NCI-H1436 (cell line): ENCODE measurements at regions not wholly inside any gene's neighbourhood (a gene's known extent, or its start where the extent isn't known, plus 50 kb on each side); places are given as distances from the start of the nearest gene placed in this dataset.
"Not testable (repeated sequence)": the region's sequence is repeated elsewhere in the genome, so short reads cannot be mapped to it uniquely, and the experiment has no call there.

Experiments
- DNase-seq: peaks from one replicate; lab custom pipeline; 2025; lab: John Stamatoyannopoulos, UW

DNA sequence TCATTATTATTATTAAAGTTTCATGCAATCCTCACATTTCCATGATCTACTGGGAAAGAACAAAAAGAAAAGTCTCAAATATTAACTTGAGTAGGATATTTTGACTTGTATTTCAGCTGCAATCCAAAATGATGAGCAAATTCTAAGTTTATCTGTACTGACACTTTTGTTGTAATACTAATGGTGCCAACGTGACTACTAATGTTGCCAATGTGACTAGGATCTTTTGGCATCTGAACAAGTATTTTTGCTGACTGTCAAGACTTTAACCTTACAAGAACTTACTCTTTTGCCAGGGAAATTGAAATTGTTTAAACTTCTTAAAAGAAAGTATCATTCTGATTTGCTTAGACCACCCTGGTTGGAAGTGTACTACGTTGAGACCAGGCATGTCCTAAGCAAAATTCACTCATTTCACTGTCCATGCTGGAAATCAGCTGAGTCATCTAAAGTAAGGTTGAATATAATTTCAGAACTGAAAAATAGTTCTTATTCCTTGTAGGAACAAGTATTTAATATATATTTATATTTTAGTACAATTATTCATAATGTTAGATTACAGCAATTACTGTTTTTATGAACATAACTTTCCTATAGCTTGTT, 78.5 kb upstream of the LYZL1 start:
- DNase-seq = no peak

DNA sequence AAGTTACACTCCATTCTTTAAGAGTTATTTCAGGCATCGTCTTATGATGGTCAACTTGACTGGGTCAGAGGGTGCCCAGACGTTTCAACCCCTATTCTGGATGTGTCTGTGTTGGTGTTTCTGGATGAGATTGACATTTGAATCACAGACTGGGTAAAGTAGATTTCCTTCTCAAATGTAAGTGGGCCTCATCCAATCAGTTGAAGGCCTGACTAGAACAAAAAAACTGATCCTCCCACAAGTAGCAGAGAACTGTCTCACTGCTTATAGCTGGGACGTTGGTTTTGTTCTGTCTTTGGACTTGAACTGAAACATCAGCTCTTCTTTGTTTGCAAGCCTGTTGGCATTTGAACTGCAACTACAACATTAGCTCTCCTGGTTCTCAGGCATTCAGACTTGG, 76.3 kb upstream of the LYZL1 start:
- no peak for DNase-seq

DNA sequence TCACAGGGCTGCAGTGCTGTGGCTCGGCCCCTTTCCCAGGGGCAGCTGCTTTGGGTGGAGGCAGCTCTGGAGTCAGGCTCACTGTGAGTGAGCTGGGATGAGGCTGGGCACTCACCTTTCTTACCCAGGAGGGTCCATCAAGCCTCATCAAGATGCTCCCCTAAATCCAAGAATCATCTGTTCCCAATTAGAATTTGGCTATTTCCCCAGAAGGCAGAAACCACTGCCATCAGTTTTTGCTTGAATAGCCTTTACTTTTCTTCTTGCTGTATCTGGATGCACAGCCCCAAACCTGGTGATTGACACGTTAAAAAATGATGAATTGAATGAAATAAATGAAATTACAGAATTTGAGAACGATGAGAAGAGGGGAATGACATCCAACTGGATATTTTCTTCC, 74.3 kb upstream of the LYZL1 start:
- DNase-seq = no peak

DNA sequence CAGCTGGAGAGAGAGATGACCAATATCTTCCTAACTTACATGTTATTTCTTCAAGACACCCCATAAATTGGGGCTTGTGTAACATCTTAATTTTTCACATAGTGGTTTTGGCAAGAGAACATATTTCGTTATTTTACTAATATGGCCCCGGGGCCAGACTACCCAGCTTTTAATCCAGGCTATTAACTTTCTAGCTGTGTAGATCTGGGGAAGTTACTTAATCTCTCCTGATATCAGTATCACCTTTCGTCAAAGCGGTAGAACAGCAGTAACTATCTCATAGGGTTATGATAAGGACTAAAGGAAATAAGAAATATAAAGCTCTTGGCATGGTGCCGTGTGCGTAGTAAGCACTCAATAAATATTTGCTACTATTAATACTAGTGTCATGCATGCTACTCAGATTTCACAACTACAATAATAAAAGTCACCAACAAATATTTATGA, 71.6 kb upstream of the LYZL1 start:
- no peak for DNase-seq

DNA sequence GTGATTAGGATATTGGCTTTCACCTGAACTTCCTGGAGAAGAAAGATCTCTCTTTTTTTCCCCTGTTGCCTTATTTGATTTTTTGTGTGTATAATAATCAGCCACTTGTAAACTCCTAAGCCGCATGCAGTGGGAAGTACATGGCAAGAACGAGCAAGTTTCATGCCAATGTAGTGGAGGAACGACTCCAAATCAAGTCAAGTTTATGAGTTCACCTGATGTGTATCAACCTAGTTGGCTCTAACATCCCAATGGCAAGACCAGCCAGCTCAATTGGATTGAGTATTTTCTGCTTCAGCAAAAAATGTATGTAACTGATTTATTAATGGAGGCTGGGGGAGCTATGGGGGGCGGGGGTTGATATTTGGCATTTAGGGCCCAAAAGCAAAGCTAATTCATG, 65.5 kb upstream of the LYZL1 start:
- no peak for DNase-seq

DNA sequence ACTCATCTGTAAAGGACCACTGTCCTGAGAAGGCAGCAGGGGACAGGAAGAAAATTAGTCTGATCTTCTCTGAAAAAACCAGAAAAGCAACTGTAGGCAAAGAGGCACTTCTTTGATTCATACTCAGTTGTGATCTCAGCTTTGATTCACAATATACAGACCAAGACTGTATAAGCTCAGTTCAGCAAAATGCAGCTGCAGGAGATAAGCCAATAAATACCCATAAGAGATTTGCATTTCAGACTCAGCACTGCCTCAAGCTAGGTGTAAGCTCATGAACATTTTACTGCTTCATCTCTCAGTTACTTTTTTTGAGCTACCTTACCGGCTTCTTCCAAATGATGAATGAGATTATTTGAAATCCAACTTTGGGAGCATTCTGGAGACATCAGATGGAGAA, 64.2 kb upstream of the LYZL1 start:
- no peak for DNase-seq

DNA sequence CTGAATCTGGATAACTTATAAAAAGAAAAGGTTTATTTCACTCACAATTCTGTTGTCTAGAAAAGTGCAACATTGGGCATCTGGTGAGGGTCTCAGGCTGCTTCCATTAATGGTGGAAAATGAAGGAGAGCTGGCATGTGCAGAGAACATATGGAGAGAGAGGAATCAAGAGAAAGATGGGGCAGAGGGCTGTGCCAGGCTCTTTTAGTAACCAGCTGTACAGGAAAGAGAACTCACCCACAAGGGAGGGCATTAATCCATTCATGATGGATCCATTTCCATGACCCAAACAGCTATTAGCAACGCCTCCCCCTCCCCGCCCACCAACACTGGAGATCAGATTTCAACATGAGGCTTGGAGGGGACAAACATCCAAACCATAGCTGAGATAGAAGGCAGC, 61.7 kb upstream of the LYZL1 start:
- no peak for DNase-seq

DNA sequence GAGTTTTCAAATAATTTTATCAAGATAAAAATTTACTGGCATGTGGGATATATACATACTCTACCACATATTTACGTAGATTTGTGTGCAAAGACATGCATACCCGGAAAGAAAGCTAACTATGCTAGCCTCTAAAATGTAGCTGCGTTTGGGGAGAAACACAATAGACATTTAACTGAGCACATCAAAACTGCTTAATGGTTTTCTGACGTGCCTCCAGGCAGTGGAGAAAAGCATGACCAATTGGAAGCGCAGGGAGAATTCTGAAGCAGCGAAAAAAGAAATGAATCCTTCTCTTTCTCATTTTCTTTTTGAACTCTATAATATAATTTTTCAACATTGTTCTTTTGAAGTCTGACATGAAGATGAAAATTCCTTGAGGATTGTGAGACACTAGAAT, 60.3 kb upstream of the LYZL1 start:
- no peak for DNase-seq

DNA sequence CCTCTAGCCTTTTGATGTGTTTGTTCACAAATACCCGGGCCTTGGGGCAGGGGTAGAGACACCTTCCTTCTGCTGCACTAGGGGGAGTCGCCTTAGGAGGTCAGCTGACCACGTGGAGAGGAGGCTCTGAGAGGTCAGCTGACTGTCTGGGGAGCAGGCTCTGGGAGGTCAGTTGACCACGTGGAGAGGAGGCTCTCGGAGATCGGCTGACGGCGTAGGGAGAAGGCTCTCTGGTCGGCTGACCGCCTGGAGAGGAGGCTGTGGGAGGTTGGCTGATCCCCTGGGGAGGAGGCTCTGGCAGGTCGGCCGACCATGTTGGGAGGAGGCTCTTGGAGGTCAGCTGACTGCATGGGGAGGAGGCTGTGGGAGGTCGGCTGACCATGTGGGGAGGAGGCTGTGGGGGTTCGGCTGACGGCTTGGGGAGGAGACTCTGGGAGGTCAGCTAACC, 59.6 kb upstream of the LYZL1 start:
- no peak for DNase-seq

DNA sequence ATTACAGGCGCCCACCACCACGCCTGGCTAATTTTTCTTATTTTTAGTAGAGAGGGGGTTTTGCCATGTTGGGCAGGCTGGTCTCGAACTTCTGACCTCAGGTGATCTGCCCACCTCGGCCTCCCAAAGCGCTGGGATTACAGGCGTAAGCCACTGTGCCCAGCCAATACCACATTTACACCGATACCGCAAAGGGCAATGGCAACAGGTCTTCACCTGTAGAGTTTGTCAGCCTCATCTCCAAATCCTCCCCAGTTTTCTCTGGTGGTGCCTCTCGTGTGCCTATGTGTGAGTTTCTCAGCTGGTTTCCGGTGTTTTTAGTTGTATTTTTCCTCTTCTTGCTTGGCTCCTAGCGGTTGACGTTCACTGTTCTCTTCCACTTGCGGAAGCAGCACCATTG, 52.0 kb upstream of the LYZL1 start:
- DNase-seq = not testable (repeated sequence)

DNA sequence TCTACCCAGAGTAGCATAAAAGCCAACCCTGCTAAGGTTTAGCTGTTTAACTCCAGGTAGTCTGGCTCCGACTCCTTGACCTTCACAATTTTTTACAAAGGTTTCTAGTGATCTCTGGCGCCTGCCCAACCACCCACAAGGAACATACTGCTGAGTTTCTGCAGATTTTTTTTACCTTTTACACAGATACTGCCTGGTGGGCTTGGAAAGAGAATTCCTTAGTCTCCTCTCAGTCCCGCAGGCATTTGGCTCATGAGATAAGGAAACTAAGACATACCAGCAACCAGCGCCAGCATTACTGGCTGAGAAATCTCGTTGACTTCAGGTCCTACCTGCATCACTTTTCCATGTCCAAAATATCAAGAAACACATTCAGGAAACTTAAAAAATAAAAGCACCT, 51.1 kb upstream of the LYZL1 start:
- no peak for DNase-seq

DNA sequence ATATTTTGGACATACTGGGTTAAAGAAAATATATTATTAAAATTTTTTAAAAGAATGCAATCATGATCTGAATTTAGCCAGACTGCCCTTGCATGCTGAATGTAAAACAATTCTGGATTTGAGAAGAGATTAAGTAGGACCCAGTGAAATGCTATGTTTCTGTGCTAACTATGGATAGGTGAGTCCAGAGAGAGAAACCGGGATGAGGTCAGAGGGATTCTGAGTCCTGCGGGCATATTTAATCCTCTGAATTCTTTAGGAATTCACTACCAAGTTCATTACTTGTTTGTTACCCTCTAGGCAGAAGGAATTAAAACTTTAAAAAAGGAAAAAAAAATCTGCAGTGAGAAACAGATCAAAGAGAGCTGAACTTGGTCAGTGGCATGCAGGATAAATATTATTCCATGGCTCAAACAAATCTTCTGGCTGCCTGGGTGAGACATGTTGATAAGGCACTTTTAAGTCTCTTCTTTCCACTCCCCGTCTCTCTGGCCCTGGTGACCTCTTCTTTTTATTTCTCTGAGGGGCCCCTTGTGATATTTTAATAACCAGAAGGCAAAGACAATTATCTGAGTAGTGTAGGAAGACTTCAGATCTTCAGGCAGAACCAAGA, 50.2 kb upstream of the LYZL1 start:
- no peak for DNase-seq
